Chondrocyte (in vitro differentiated cells): ENCODE measurements at regions not wholly inside any gene's neighbourhood (a gene's known extent, or its start where the extent isn't known, plus 50 kb on each side); places are given as distances from the start of the nearest gene placed in this dataset.

Experiments
- DNase-seq: peaks from one replicate; pipeline ENCODE4 v3.0.0; 2021; ENCODE audit warnings: mixed read lengths, low spot score
- H3K27ac Mint-ChIP-seq: one replicate; pipeline ENCODE4 v1.8.0; 2021; ENCODE audit warnings: mild to moderate bottlenecking, moderate library complexity, mixed read lengths; ENCODE audit not compliant: unreplicated experiment
- H3K27me3 Mint-ChIP-seq: 2 replicates; pipeline ENCODE4 v1.8.0; 2021; ENCODE audit warnings: low read depth, mixed read lengths
- H3K36me3 Mint-ChIP-seq: 2 replicates; pipeline ENCODE4 v1.8.0; 2021; ENCODE audit warnings: low read depth, mixed read lengths
- H3K4me1 Mint-ChIP-seq: 2 replicates; pipeline ENCODE4 v1.8.0; 2021; ENCODE audit warnings: low read depth, mild to moderate bottlenecking, mixed read lengths
- H3K4me3 Mint-ChIP-seq: one replicate; pipeline ENCODE4 v1.8.0; 2021; ENCODE audit warnings: mild to moderate bottlenecking, moderate library complexity, mixed read lengths; ENCODE audit not compliant: unreplicated experiment
- H3K9me3 Mint-ChIP-seq: 2 replicates; pipeline ENCODE4 v1.8.0; 2021; ENCODE audit warnings: low read depth, mixed read lengths
- TF ChIP-seq, protein P1 (sequence below): fragments of 200-600 bp; sonication (generic); IDR thresholded peaks from 2 replicates; pipeline ENCODE4 v1.5.0; 2021; ENCODE audit warnings: antibody characterized with exemption, mild to moderate bottlenecking, moderate library complexity

GRCh38 chr5:105745111-105745510 is 1925.6 kb downstream of the EFNA5 start:
- TF ChIP-seq, protein P1, sequence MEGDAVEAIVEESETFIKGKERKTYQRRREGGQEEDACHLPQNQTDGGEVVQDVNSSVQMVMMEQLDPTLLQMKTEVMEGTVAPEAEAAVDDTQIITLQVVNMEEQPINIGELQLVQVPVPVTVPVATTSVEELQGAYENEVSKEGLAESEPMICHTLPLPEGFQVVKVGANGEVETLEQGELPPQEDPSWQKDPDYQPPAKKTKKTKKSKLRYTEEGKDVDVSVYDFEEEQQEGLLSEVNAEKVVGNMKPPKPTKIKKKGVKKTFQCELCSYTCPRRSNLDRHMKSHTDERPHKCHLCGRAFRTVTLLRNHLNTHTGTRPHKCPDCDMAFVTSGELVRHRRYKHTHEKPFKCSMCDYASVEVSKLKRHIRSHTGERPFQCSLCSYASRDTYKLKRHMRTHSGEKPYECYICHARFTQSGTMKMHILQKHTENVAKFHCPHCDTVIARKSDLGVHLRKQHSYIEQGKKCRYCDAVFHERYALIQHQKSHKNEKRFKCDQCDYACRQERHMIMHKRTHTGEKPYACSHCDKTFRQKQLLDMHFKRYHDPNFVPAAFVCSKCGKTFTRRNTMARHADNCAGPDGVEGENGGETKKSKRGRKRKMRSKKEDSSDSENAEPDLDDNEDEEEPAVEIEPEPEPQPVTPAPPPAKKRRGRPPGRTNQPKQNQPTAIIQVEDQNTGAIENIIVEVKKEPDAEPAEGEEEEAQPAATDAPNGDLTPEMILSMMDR = no peak
- Mint-ChIP-seq H3K4me1 (no peaks in the 10 kb centered on the region), H3K27me3 (no peaks in the 10 kb centered on the region), H3K36me3 (no peaks in the 10 kb centered on the region), H3K27ac (no peak overlapping the region), H3K9me3 (peaks cover 21% of the 10 kb centered on the region), H3K4me3 (no peak overlapping the region)
- no peak for DNase-seq

DNA sequence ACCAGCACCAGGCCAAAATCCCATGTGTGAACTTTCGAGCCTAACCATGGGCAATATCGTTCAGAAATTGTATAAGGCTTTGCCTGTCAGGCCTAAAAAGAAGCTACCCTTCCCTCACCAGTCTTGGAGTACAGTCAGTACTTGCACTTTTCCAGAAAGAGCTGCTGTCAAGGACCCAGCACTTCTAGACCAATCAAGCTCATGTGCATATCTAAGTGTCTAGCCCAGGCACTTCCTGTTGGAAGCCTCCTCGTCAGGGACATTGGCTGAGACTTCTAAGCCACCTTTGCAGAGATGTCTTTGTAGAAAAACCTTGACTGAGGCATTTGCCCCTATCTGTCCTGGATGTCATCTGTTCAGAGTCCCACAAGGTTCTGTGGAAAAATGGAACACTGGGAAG is 1930.5 kb downstream of the EFNA5 start:
- DNase-seq = no peak
- Mint-ChIP-seq H3K4me1 (peaks cover 3% of the 10 kb centered on the region), H3K9me3 (peaks cover 2% of the 10 kb centered on the region), H3K36me3 (no peaks in the 10 kb centered on the region), H3K27ac (no peak overlapping the region), H3K27me3 (no peaks in the 10 kb centered on the region), H3K4me3 (no peak overlapping the region)
- TF ChIP-seq, protein P1 = no peak

GRCh38 chr5:105739732-105740131 is 1931.0 kb downstream of the EFNA5 start:
- Mint-ChIP-seq H3K36me3 (no peaks in the 10 kb centered on the region), H3K4me1 (peaks cover 3% of the 10 kb centered on the region), H3K27ac (no peak overlapping the region), H3K9me3 (peaks cover 2% of the 10 kb centered on the region), H3K27me3 (no peaks in the 10 kb centered on the region), H3K4me3 (no peak overlapping the region)
- TF ChIP-seq, protein P1 = no peak
- no peak for DNase-seq

GRCh38 chr5:105735704-105736103 is 1935.0 kb downstream of the EFNA5 start:
- H3K36me3 Mint-ChIP-seq = no peaks in the 10 kb centered on the region
- H3K4me3 Mint-ChIP-seq = no peak overlapping the region
- TF ChIP-seq, protein P1 = no peak
- no peak for DNase-seq
- H3K9me3 Mint-ChIP-seq = peaks cover 4% of the 10 kb centered on the region
- H3K27ac Mint-ChIP-seq = no peak overlapping the region
- H3K27me3 Mint-ChIP-seq = no peaks in the 10 kb centered on the region
- peaks cover 7% of the 10 kb centered on the region for H3K4me1 Mint-ChIP-seq

DNA sequence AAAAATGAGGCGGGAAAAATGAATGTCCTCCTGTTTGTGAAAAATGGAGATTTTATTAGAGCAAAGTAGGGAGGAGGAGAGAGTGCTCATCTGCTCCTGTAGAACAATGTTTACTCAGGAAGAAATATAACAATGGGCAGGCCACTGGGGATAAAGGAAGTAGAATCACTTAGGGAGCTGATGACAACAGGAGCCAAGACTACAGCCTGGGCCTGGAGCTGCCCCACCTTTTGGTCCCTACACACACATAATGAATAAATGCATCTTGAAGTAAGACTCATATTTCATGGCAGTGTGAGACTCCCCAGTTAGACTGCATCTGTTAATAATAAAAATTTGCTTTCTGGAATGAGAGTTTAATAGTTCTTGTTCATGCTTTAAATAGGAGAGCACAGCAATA is 1939.8 kb downstream of the EFNA5 start:
- H3K36me3 Mint-ChIP-seq = no peaks in the 10 kb centered on the region
- H3K4me3 Mint-ChIP-seq = no peak overlapping the region
- H3K27me3 Mint-ChIP-seq = no peaks in the 10 kb centered on the region
- H3K27ac Mint-ChIP-seq = no peak overlapping the region
- H3K4me1 Mint-ChIP-seq = peaks cover 8% of the 10 kb centered on the region
- TF ChIP-seq, protein P1 = no peak
- H3K9me3 Mint-ChIP-seq = peaks cover 3% of the 10 kb centered on the region
- no peak for DNase-seq
